HCT116 (cell line): ENCODE measurements at regions not wholly inside any gene's neighbourhood (a gene's known extent, or its start where the extent isn't known, plus 50 kb on each side); places are given as distances from the start of the nearest gene placed in this dataset.

Experiments
- ATAC-seq: fragments of 200-7000 bp; cut with Tn5 transposase; 2 replicates; pipeline ENCODE4 v1.9.1; 2020; ENCODE audit warnings: mild to moderate bottlenecking, moderate library complexity
- BruUV-seq: library from RNA; stranded (reverse); fragments of 400-500 nt; replicated peaks from 2 replicates; lab custom pipeline; 2021; lab: Mats Ljungman, UMichigan
- CTCF ChIA-PET: fragments of 300-600 bp; sonication (Branson Sonifier 250); formaldehyde crosslinking; loops from one replicate; lab custom pipeline; 2021; ENCODE audit warnings: antibody characterized with exemption; lab: Charles Lee
- POLR2A ChIA-PET: fragments of 300-600, 350-600 bp; sonication (Branson Sonifier 250); formaldehyde crosslinking; loops from one replicate; lab custom pipeline; 2021; ENCODE audit warnings: antibody characterized with exemption; lab: Charles Lee
- RAD21 ChIA-PET, 2 experiments: fragments of 300-600 bp; sonication (Branson Sonifier 250); formaldehyde crosslinking; loops; one replicate each; lab custom pipeline; 2023; ENCODE audit warnings: low total read pairs in 2 of 2; ENCODE audit not compliant: uncharacterized antibody in 2 of 2, unreplicated experiment in 2 of 2, low non-redundant PET in 1 of 2; lab: Charles Lee
- DNase-seq: peaks from one replicate; pipeline ENCODE4 v3.0.0-alpha.2; 2010; ENCODE audit warnings: low read depth, low spot score
- H2AFZ ChIP-seq: fragments of 200-600 bp; shearing (Covaris generic), sonication (generic); 2 replicates; pipeline ENCODE4 v1.6.1; 2017; ENCODE audit warnings: low read depth, mixed run types, mixed read lengths, antibody characterized with exemption, low read length; ENCODE audit not compliant: poor library complexity, severe bottlenecking
- H3K27ac ChIP-seq: 2 replicates; pipeline ENCODE4 v1.5.1; 2012; ENCODE audit warnings: low read depth, low read length
- H3K27me3 ChIP-seq: fragments of 200-600 bp; sonication (generic); 2 replicates; pipeline ENCODE4 v1.6.1; 2016; ENCODE audit warnings: mixed run types, low read length, mixed read lengths; ENCODE audit not compliant: insufficient read depth
- H3K36me3 ChIP-seq, 2 experiments: fragments of 200-500 bp in 1 of 2; fragments of 200-600 bp in 1 of 2; sonication (Bioruptor generic) in 1 of 2; sonication (generic) in 1 of 2; 2 replicates each; pipeline versions ENCODE4 v1.5.1 to v1.6.1; 2014 to 2016; ENCODE audit warnings: low read length in 2 of 2, inconsistent platforms in 1 of 2, mixed read lengths in 1 of 2, mixed run types in 1 of 2; ENCODE audit not compliant: insufficient read depth in 2 of 2, control insufficient read depth in 1 of 2
- H3K4me1 ChIP-seq, 2 experiments: fragments of 200-600 bp in 1 of 2; sonication (generic) in 1 of 2; 2 replicates each; pipeline versions ENCODE4 v1.5.1 to v1.6.1; 2012 to 2017; ENCODE audit warnings: low read length in 2 of 2, inconsistent platforms in 1 of 2, mild to moderate bottlenecking in 1 of 2, mixed read lengths in 1 of 2, mixed run types in 1 of 2, moderate library complexity in 1 of 2; ENCODE audit not compliant: insufficient read depth in 2 of 2, control insufficient read depth in 1 of 2
- H3K4me2 ChIP-seq: fragments of 200-600 bp; sonication (generic); 2 replicates; pipeline ENCODE4 v1.6.1; 2017; ENCODE audit warnings: mixed run types, low read length, mixed read lengths
- H3K4me3 ChIP-seq, 2 experiments: fragments of 200-600 bp in 1 of 2; sonication (generic) in 1 of 2; replicated peaks in 1 of 2; 2 replicates each; pipeline ENCODE4 v1.5.1; 2011 to 2016; ENCODE audit warnings: low read length in 2 of 2, control low read depth in 1 of 2, low read depth in 1 of 2, mild to moderate bottlenecking in 1 of 2, mixed read lengths in 1 of 2, mixed run types in 1 of 2
- H3K79me2 ChIP-seq: fragments of 200-600 bp; sonication (generic); 2 replicates; pipeline ENCODE4 v1.6.1; 2017; ENCODE audit warnings: mild to moderate bottlenecking, mixed run types, low read length, moderate library complexity, mixed read lengths; ENCODE audit not compliant: insufficient read depth
- H3K9ac ChIP-seq: fragments of 200-600 bp; sonication (generic); 2 replicates; pipeline ENCODE4 v1.6.1; 2016; ENCODE audit warnings: low read length, mixed read lengths
- H3K9me2 ChIP-seq: fragments of 200-600 bp; sonication (generic), shearing (Covaris generic); 2 replicates; pipeline ENCODE4 v1.6.1; 2017; ENCODE audit warnings: mixed run types, mild to moderate bottlenecking, moderate library complexity; ENCODE audit not compliant: insufficient read depth
- H3K9me3 ChIP-seq, 2 experiments: fragments of 200-500 bp in 1 of 2; fragments of 200-600 bp in 1 of 2; sonication (Bioruptor generic) in 1 of 2; sonication (generic) in 1 of 2; 2 replicates each; pipeline ENCODE4 v1.6.1; 2014 to 2017; ENCODE audit warnings: low read length in 2 of 2, mixed read lengths in 2 of 2, inconsistent platforms in 1 of 2, low read depth in 1 of 2, mild to moderate bottlenecking in 1 of 2, mixed run types in 1 of 2, moderate library complexity in 1 of 2; ENCODE audit not compliant: control insufficient read depth in 1 of 2, insufficient read depth in 1 of 2
- H4K20me1 ChIP-seq: fragments of 200-600 bp; sonication (generic), shearing (Covaris generic); 2 replicates; pipeline ENCODE4 v1.6.1; 2017; ENCODE audit warnings: mixed run types, mild to moderate bottlenecking, moderate library complexity; ENCODE audit not compliant: insufficient read depth
- EZH2phosphoT487 ChIP-seq: fragments of 200-600 bp; IDR thresholded peaks from 2 replicates; pipeline ENCODE4 v1.6.1; 2018; ENCODE audit warnings: antibody characterized with exemption, borderline replicate concordance
- JUND ChIP-seq: IDR thresholded peaks from 2 replicates; pipeline ENCODE4 v1.6.1; 2012
- POLR2AphosphoS5 ChIP-seq: IDR thresholded peaks from 2 replicates; pipeline ENCODE4 v1.6.1; 2011; ENCODE audit warnings: mild to moderate bottlenecking, low read depth, low read length, moderate library complexity
- RAD21 ChIP-seq: IDR thresholded peaks from 2 replicates; pipeline ENCODE4 v1.6.1; 2012; ENCODE audit warnings: low read depth, mild to moderate bottlenecking
- REST ChIP-seq: IDR thresholded peaks from 2 replicates; pipeline ENCODE4 v1.6.1; 2012; ENCODE audit warnings: low read depth
- SRF ChIP-seq: IDR thresholded peaks from 2 replicates; pipeline ENCODE4 v1.6.1; 2012; ENCODE audit warnings: low read depth
- ZBTB33 ChIP-seq: IDR thresholded peaks from 2 replicates; pipeline ENCODE4 v1.6.1; 2011; ENCODE audit warnings: mild to moderate bottlenecking, low read length, moderate library complexity; ENCODE audit not compliant: insufficient replicate concordance; ENCODE audit errors: extremely low read depth
- intact Hi-C: fragments of 100-400 bp; cut with micrococcal nuclease; formaldehyde crosslinking; loops from 2 replicates; pipeline ENCODE4 v1.10.0; 2022

GRCh38 chr1:188700116-188700515 is 1777.5 kb downstream of the BRINP3 start:
- no peaks in the 10 kb centered on the region for H3K27me3 ChIP-seq
- ChIA-PET POLR2A (no interaction called here), CTCF (no interaction called here), RAD21 (no interaction called here)
- H3K27ac ChIP-seq: no peak overlapping the region
- H3K4me2 ChIP-seq: no peak overlapping the region
- DNase-seq (no peak), ATAC-seq (no peak)
- H3K9me3 ChIP-seq: no peaks in the 10 kb centered on the region
- H3K79me2 ChIP-seq: no peaks in the 10 kb centered on the region
- no peaks in the 10 kb centered on the region for H3K36me3 ChIP-seq
- H3K4me1 ChIP-seq: no peaks in the 10 kb centered on the region
- BruUV-seq: no TSS peak
- TF ChIP-seq RAD21: no peak
- TF ChIP-seq EZH2phosphoT487: no peak
- TF ChIP-seq ZBTB33: no peak
- TF ChIP-seq POLR2AphosphoS5: no peak
- no peak for TF ChIP-seq JUND
- no peak for TF ChIP-seq SRF
- no peak for TF ChIP-seq REST
- H3K4me3 ChIP-seq: no peak overlapping the region
- H2AFZ ChIP-seq: peak overlapping the region; percentile 38
- no peak overlapping the region for H3K9ac ChIP-seq
- H3K9me2 ChIP-seq: no peaks in the 10 kb centered on the region
- no peaks in the 10 kb centered on the region for H4K20me1 ChIP-seq
- intact Hi-C loops: no loop called here
